GM12875 (cell line): ENCODE measurements at regions not wholly inside any gene's neighbourhood (a gene's known extent, or its start where the extent isn't known, plus 50 kb on each side); places are given as distances from the start of the nearest gene placed in this dataset.

Experiments used
- H3K4me3 ChIP-seq: one replicate; pipeline ENCODE4 v1.5.1; 2011; ENCODE audit warnings: low read depth, low read length, control low read depth
- CTCF ChIP-seq: IDR thresholded peaks from 2 replicates; pipeline ENCODE4 v1.5.1; 2011; ENCODE audit warnings: low read depth, mild to moderate bottlenecking, control low read depth, inconsistent platforms, low read length, moderate library complexity, borderline replicate concordance; ENCODE audit not compliant: insufficient read depth

DNA sequence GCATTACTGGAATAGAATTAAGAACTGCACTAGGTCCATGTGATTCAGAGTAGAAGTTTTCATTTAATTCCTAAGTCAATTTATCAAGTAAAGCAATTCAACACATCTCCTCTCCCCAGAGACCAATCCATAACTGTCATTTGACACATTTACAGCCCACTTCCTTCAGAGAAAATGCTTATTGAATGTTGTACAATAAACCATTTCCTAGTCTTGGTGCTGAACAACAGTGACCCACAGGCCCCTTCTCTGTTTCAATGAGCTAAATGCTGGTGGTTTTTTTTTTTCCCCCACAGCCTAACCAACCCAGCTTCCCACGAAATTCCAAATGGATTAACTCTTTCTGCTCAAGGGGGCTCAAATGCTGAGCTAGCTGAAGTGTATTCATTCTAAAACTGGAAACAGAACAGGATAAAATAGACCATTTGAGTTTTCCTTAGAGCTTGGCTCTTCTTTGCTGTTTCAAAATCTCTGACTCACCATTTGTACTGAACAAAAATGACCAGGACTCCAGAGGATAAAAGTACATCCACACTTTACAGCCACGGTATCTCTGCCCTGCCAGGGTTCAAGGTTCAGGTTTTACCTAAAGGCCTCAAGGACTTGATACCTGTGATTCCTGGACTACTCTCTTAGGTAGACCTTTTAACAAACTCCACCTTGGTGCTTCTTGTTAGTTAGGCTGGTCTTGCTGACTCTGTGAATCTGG is 62.3 kb downstream of the TMEM100 start:
- TF ChIP-seq CTCF: no peak
- H3K4me3 ChIP-seq: no peak overlapping the region

DNA sequence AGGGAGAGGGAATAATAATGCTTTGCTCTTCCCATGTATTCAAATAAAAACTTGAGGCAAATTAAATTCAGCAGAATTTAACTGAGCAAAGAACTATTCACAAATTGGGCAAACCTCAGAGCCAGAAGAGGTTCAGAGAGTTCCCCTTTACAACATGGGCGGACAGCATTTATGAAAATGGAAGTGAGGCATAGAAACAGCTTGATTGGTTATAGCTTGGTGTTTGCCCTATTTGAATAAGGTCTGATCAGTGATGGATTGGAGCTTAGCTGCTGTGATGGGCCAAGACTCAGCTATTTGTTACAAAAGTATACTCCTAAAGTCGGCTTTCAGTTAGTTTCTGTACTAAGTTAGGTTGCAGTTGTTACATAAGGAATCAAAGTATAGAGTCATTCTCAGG is 63.0 kb downstream of the TMEM100 start:
- no peak overlapping the region for H3K4me3 ChIP-seq
- TF ChIP-seq CTCF: no peak

DNA sequence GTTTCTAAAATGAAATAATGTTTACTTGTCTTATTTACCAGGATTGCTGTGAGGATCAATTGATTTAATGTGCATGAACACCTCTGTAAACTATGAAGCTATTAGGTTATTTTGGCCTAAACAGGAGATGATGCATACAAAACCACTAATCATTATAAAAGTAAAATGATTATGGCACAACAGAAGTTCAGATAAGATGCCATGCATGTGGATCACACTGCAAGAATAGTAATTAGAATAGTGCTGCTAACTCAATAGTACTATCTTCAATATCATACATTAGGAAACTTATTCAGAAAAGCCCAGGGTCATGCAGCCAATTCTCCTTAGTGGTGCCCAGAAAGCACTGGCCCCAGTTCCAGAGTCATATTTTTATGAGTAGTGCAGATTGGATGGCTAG is 66.9 kb downstream of the TMEM100 start:
- TF ChIP-seq CTCF: no peak
- H3K4me3 ChIP-seq: no peak overlapping the region

DNA sequence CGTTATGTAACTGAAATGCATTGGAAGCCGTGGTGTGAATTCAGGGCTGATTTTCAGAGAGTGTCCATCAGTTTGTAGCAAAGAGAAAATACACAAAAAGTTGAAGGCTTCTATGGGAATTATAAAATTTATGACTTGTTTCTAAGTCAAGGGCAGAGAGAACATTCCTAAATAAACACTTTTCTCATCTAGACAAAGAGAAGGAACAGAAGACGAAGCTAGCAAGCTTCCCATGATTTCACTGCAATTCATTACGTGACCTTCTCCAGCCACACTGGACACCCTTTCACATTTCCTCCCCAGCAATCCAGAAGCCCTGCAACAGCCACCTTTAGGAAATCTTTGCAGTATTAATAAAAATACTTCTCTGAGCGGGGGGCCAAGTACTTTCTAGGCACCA is 67.8 kb downstream of the TMEM100 start:
- H3K4me3 ChIP-seq: no peak overlapping the region
- no peak for TF ChIP-seq CTCF

DNA sequence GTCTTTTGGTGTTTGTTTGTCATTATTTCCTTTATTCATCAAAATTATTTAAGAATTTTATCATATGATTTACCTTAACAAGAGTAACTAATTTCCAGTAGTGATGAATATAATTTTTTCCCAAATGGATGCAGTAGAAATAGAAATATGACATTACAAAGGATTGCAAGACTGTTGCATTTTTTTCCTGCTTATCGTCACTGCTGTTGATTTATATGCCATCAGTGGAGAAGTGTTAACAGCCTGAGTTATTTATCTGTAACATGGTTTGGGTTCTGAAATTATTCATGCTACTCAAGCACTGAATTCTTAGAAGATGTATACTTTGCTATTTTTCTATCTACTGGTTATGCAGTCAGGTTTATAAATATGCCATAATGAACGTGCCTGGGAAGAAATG is 68.6 kb downstream of the TMEM100 start:
- no peak for TF ChIP-seq CTCF
- H3K4me3 ChIP-seq: no peak overlapping the region

DNA sequence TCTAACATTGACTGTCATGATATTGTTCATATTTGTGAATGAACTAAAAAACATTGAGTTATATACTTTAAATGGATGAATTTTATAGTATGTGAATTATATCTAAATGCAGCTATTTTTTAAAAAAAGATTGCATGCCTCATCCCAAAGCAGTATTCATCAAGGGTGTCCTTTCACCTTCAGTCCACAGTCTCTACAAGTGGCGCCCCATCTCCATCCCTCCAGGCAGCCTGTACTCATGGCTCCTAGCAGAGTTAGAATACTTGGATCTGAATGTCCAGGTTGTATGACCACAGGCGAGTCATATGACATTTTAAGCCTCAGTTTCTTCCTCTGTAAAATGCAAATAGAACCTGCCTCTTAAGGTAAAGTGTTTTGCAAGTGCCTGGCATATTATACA is 69.8 kb downstream of the TMEM100 start:
- H3K4me3 ChIP-seq: no peak overlapping the region
- TF ChIP-seq CTCF: no peak

GRCh38 chr17:55652114-55652823 is 70.4 kb downstream of the TMEM100 start:
- TF ChIP-seq CTCF: no peak
- no peak overlapping the region for H3K4me3 ChIP-seq
